GM12891 (cell line): ENCODE measurements at regions not wholly inside any gene's neighbourhood (a gene's known extent, or its start where the extent isn't known, plus 50 kb on each side); places are given as distances from the start of the nearest gene placed in this dataset.

Experiments
- DNase-seq: peaks from one replicate; pipeline ENCODE4 v3.0.0; 2011; ENCODE audit warnings: low spot score; ENCODE audit not compliant: insufficient read length
- FAIRE-seq: peaks from 2 replicates; lab custom pipeline; 2011; peaks lifted over from hg19 to GRCh38; lab: Jason Lieb, UNC
- PAX5 ChIP-seq: IDR thresholded peaks from 2 replicates; pipeline ENCODE4 v1.6.1; 2011; ENCODE audit warnings: low read length, moderate library complexity, mild to moderate bottlenecking; ENCODE audit not compliant: insufficient read depth, severe bottlenecking
- POLR2A ChIP-seq: IDR thresholded peaks from 2 replicates; pipeline ENCODE4 v1.6.1; 2011; ENCODE audit warnings: low read depth, low read length, control low read depth
- POLR2AphosphoS5 ChIP-seq: IDR thresholded peaks from 2 replicates; pipeline ENCODE4 v1.6.1; 2011; ENCODE audit warnings: low read depth, low read length, control low read depth
- POU2F2 ChIP-seq: IDR thresholded peaks from 2 replicates; pipeline ENCODE4 v1.6.1; 2011; ENCODE audit warnings: low read depth, mild to moderate bottlenecking, control low read depth, low read length, moderate library complexity
- SPI1 ChIP-seq: IDR thresholded peaks from 2 replicates; pipeline ENCODE4 v1.6.1; 2011; ENCODE audit warnings: low read depth, low read length, control low read depth
- TAF1 ChIP-seq: IDR thresholded peaks from 2 replicates; pipeline ENCODE4 v1.6.1; 2011; ENCODE audit warnings: low read depth, low read length, control low read depth

DNA sequence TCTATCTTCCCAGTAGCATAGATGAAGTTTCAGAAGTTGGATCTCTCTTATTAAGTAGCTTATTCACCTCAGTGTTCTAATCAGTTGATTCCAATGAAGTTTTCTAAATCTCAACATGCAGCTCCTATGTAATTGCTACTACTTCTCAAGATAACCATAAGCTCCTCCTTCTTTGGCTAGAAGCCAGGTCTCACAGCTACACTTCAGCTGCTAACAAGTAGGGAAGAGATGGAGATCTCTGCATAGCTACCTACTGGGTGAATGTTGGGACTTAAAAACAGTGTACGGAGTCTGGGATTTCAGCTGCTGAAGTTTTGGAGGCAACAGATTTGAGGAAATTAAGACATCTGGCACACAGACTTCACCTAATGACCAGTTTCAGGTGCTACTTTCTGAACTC lies 661.0 kb downstream of the SLITRK1 start:
- no peak for FAIRE-seq
- no peak for DNase-seq
- TF ChIP-seq PAX5 (no peak), POLR2AphosphoS5 (no peak), POU2F2 (no peak), TAF1 (no peak), POLR2A (no peak), SPI1 (no peak)

GRCh38 chr13:83220241-83220640 lies 662.0 kb downstream of the SLITRK1 start:
- TF ChIP-seq TAF1: no peak
- DNase-seq (no peak), FAIRE-seq (no peak)

DNA sequence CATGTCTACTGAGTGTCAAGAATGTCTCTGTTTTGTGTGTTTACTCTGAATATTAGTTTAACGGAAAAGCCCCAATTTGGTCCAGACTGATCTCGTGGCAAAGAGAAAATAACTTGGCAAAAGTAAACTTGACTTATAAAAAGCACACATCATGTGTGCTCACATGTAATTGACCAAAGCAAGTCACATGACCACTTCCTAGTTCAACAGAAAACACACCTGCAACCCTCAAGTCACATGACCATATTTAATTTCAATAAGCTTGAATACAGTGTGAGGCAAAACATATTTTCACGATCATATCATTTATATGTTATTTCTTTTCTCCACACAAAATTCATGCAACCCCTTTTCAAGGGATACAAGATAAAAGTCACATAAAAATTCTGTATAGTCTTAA lies 662.4 kb downstream of the SLITRK1 start:
- DNase-seq (no peak), FAIRE-seq (no peak)
- TF ChIP-seq SPI1 (no peak), POLR2AphosphoS5 (no peak), PAX5 (no peak), TAF1 (no peak)

DNA sequence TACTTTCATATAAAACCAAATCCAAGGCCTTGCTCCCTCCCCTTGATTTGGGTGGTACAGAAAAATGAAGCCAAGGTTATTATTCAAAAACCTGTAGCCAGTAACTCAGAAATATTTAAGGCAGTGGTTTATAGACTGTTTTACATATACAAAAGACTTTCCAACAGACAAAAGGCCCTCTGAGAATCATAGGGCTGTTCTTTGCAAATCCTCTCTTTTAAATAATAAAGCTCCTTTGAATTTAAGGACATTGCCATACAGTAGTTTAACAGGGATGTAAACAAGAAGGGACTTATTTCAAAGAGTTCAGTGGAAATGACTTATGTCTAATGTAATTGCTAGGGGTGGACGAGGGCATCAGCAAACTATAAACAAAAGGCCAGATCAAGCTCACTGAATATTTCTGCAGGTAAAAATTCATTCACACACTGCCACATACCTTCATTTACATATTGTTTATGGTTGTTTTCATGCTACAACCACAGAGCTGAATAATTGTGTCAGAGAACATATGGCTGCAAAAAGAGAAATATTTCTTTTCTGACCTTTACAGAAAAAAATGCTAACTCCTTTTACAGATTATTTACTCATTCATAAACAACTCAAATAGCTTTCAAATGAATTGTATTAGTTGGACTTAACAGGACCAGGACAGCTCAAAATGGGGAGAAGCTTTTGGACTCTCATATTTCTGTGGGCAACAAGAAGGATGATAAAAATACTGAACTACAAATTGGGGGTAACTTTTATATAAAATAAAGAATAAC lies 665.6 kb downstream of the SLITRK1 start:
- no peak for DNase-seq
- FAIRE-seq: no peak
- TF ChIP-seq POLR2A (no peak), PAX5 (no peak), SPI1 (no peak), POU2F2 (no peak), TAF1 (no peak), POLR2AphosphoS5 (no peak)

- TF ChIP-seq TAF1: no peak
- no peak for TF ChIP-seq POLR2AphosphoS5
- no peak for TF ChIP-seq POU2F2
- TF ChIP-seq PAX5: no peak
- no peak for TF ChIP-seq POLR2A
- no peak for TF ChIP-seq SPI1
- no peak for DNase-seq
- FAIRE-seq: no peak
Measured at GRCh38 chr13:83215627-83216026, 666.6 kb downstream of the SLITRK1 start.

DNA sequence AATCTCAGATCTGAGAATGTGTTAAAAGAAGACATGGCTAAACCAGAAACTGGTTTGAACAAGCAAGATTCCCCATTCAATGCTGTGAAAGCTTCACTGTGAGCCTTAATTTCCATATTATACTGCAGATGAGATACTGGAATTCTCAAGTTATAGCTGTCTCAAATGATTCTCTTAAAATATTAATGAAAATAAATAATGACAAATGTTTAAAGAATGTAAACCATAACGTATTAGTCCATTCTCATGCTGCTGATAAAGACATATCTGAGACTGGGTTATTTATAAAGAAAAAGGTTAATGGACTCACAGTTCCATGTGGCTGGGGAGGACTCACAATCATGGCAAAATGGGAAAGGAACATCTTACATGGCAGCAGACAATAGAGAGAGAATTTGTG lies 667.8 kb downstream of the SLITRK1 start:
- no peak for DNase-seq
- no peak for FAIRE-seq
- TF ChIP-seq TAF1 (no peak), PAX5 (no peak), POU2F2 (no peak), SPI1 (no peak), POLR2AphosphoS5 (no peak), POLR2A (no peak)

- FAIRE-seq (no peak), DNase-seq (no peak)
- TF ChIP-seq POLR2A: no peak
- no peak for TF ChIP-seq POLR2AphosphoS5
- TF ChIP-seq SPI1: no peak
- no peak for TF ChIP-seq PAX5
- TF ChIP-seq POU2F2: no peak
- no peak for TF ChIP-seq TAF1
Measured at GRCh38 chr13:83211301-83211700, 671.0 kb downstream of the SLITRK1 start.

DNA sequence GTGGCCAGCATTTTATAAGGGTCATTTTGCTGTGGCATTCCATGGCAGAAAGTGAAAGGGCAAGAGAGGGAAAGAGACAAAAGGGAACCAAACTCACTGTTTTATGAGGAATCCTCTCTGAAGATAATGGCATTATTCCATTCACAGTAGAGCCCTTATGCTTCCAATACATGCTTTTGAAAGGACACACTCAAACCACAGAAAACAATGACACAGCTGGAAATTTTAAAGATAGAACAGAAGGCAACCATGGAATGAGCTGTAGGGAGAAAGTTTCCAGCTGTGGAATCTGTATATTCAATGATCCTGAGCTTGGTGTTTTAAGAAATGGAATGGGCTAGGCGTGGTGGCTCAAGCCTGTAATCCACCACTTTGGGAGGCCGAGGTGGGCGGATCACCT lies 677.4 kb downstream of the SLITRK1 start:
- no peak for TF ChIP-seq PAX5
- no peak for TF ChIP-seq POLR2AphosphoS5
- no peak for TF ChIP-seq POU2F2
- no peak for TF ChIP-seq POLR2A
- no peak for TF ChIP-seq TAF1
- TF ChIP-seq SPI1: no peak
- no peak for DNase-seq

GRCh38 chr13:83201506-83201905 lies 680.8 kb downstream of the SLITRK1 start:
- TF ChIP-seq SPI1: no peak
- TF ChIP-seq POLR2A: no peak
- no peak for TF ChIP-seq POLR2AphosphoS5
- no peak for TF ChIP-seq TAF1
- TF ChIP-seq POU2F2: no peak
- no peak for TF ChIP-seq PAX5
- DNase-seq (no peak), FAIRE-seq (no peak)

More for the DNA sequence above, 677.4 kb downstream of the SLITRK1 start:
- no peak for FAIRE-seq

DNA sequence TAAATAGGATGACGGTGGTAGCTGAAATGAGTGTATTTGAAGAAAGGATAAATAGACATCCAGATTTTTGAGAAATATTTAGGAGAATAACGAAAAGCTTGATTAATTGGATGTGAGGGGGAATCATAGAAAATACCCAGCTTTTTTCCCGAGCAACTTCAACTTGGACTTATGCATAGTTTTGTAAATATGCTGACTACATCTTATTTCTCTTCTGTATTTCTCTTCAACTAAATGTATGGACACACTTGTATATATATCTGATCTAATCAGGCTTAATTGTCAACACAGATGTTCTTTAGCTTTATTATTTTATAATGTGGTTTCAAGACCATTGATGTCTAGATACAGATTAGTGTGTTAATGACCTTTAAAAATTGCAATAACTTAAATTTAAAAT lies 685.0 kb downstream of the SLITRK1 start:
- no peak for FAIRE-seq
- no peak for TF ChIP-seq POU2F2
- TF ChIP-seq SPI1: no peak
- no peak for TF ChIP-seq POLR2A
- TF ChIP-seq POLR2AphosphoS5: no peak
- no peak for TF ChIP-seq PAX5
- no peak for TF ChIP-seq TAF1
- no peak for DNase-seq

- no peak for DNase-seq
- TF ChIP-seq PAX5 (no peak), SPI1 (no peak), POLR2AphosphoS5 (no peak), POLR2A (no peak), TAF1 (no peak), POU2F2 (no peak)
- FAIRE-seq: no peak
Measured at GRCh38 chr13:83190020-83190419, 692.3 kb downstream of the SLITRK1 start.
